WTC11 (cell line): ENCODE measurements at regions not wholly inside any gene's neighbourhood (a gene's known extent, or its start where the extent isn't known, plus 50 kb on each side); places are given as distances from the start of the nearest gene placed in this dataset.

ENCODE experiments used
- ATAC-seq: fragments of 200-7000 bp; cut with Tn5 transposase; 2 replicates; pipeline ENCODE4 v1.10.0; 2021; ENCODE audit warnings: mild to moderate bottlenecking, moderate library complexity
- CTCF ChIA-PET: fragments of 300-600 bp; sonication (Branson Sonifier 250); formaldehyde crosslinking; loops from one replicate; lab custom pipeline; 2021; ENCODE audit warnings: antibody characterized with exemption; lab: Charles Lee
- POLR2A ChIA-PET: fragments of 350-600 bp; sonication (Branson Sonifier 250); formaldehyde crosslinking; loops from one replicate; lab custom pipeline; 2021; ENCODE audit warnings: antibody characterized with exemption; lab: Charles Lee
- DNase-seq: peaks from one replicate; pipeline ENCODE4 v3.0.0; 2021; ENCODE audit warnings: low spot score
- H3K27ac Mint-ChIP-seq: 2 replicates; pipeline ENCODE4 v1.8.0; 2021; ENCODE audit warnings: mixed read lengths
- H3K27me3 Mint-ChIP-seq: 2 replicates; pipeline ENCODE4 v1.8.0; 2021; ENCODE audit warnings: low read depth, mild to moderate bottlenecking, moderate library complexity, mixed read lengths
- H3K36me3 Mint-ChIP-seq: 2 replicates; pipeline ENCODE4 v1.8.0; 2021; ENCODE audit warnings: mixed read lengths
- H3K4me1 Mint-ChIP-seq: 2 replicates; pipeline ENCODE4 v1.8.0; 2022; ENCODE audit warnings: mixed read lengths
- H3K4me3 Mint-ChIP-seq: 2 replicates; pipeline ENCODE4 v1.8.0; 2021; ENCODE audit warnings: mild to moderate bottlenecking, moderate library complexity, mixed read lengths
- H3K9me3 Mint-ChIP-seq: 2 replicates; pipeline ENCODE4 v1.8.0; 2021; ENCODE audit warnings: mixed read lengths
- AR ChIP-seq: fragments of 250-450 bp; sonication (Bioruptor Pico); IDR thresholded peaks from 2 replicates; pipeline ENCODE4 v1.9.0; 2021; ENCODE audit warnings: mild to moderate bottlenecking
- CDX4 ChIP-seq: fragments of 250-450 bp; sonication (Bioruptor Pico); IDR thresholded peaks from 2 replicates; pipeline ENCODE4 v1.9.0; 2021; ENCODE audit warnings: moderate library complexity, mild to moderate bottlenecking, inconsistent platforms, borderline replicate concordance
- E2F5 ChIP-seq: sonication (generic); formaldehyde crosslinking; IDR thresholded peaks from 2 replicates; pipeline ENCODE4 v1.8.1; 2022; ENCODE audit warnings: mild to moderate bottlenecking, moderate library complexity, missing genetic modification reagents
- ELF4 ChIP-seq: sonication (generic); formaldehyde crosslinking; IDR thresholded peaks from 2 replicates; pipeline ENCODE4 v1.8.1; 2022; ENCODE audit warnings: low read depth, mild to moderate bottlenecking, moderate library complexity, missing genetic modification reagents
- FOXJ3 ChIP-seq: sonication (generic); formaldehyde crosslinking; IDR thresholded peaks from 2 replicates; pipeline ENCODE4 v1.9.0; 2021; ENCODE audit warnings: missing genetic modification reagents, mild to moderate bottlenecking, borderline replicate concordance
- FOXK1 ChIP-seq: sonication (generic); formaldehyde crosslinking; IDR thresholded peaks from 2 replicates; pipeline ENCODE4 v1.8.0; 2022; ENCODE audit warnings: mild to moderate bottlenecking, moderate library complexity, missing genetic modification reagents
- GRHL2 ChIP-seq: fragments of 250-450 bp; sonication (Bioruptor Pico); IDR thresholded peaks from 2 replicates; pipeline ENCODE4 v1.8.0; 2022; ENCODE audit warnings: mild to moderate bottlenecking, moderate library complexity; ENCODE audit not compliant: insufficient replicate concordance, severe bottlenecking
- MXD4 ChIP-seq: fragments of 250-450 bp; sonication (Bioruptor Pico); IDR thresholded peaks from 2 replicates; pipeline ENCODE4 v1.8.0; 2021; ENCODE audit warnings: mild to moderate bottlenecking, moderate library complexity, borderline replicate concordance
- NFYB ChIP-seq: sonication (generic); formaldehyde crosslinking; conservative IDR thresholded peaks from 2 replicates; pipeline ENCODE4 v1.8.0; 2022; ENCODE audit warnings: low read depth, missing genetic modification reagents
- RORB ChIP-seq: fragments of 250-450 bp; sonication (Bioruptor Pico); IDR thresholded peaks from 2 replicates; pipeline ENCODE4 v1.9.0; 2021; ENCODE audit warnings: mild to moderate bottlenecking
- SP1 ChIP-seq: sonication (generic); formaldehyde crosslinking; conservative IDR thresholded peaks from 2 replicates; pipeline ENCODE4 v1.8.1; 2022; ENCODE audit warnings: missing genetic modification reagents
- TCF7 ChIP-seq: sonication (generic); formaldehyde crosslinking; IDR thresholded peaks from 2 replicates; pipeline ENCODE4 v1.8.0; 2022; ENCODE audit warnings: mild to moderate bottlenecking, low read depth, missing genetic modification reagents, moderate library complexity
- TEAD1 ChIP-seq: sonication (generic); formaldehyde crosslinking; IDR thresholded peaks from 2 replicates; pipeline ENCODE4 v1.8.0; 2022; ENCODE audit warnings: mild to moderate bottlenecking, missing genetic modification reagents
- TEAD4 ChIP-seq: sonication (generic); formaldehyde crosslinking; IDR thresholded peaks from 2 replicates; pipeline ENCODE4 v1.8.0; 2022; ENCODE audit warnings: mild to moderate bottlenecking, missing genetic modification reagents
- ZNF671 ChIP-seq: fragments of 250-450 bp; sonication (Bioruptor Pico); IDR thresholded peaks from 2 replicates; pipeline ENCODE4 v1.8.0; 2021; ENCODE audit warnings: mild to moderate bottlenecking
- TF ChIP-seq, protein P1 (sequence below): sonication (generic); formaldehyde crosslinking; IDR thresholded peaks from 2 replicates; pipeline ENCODE4 v1.8.0; 2023; ENCODE audit warnings: mild to moderate bottlenecking, missing genetic modification reagents
- TF ChIP-seq, protein P2 (sequence below): fragments of 250-450 bp; sonication (Bioruptor Pico); IDR thresholded peaks from 2 replicates; pipeline ENCODE4 v1.8.0; 2021; ENCODE audit warnings: mild to moderate bottlenecking
- TF ChIP-seq, protein P3 (sequence below): sonication (generic); formaldehyde crosslinking; IDR thresholded peaks from 2 replicates; pipeline ENCODE4 v1.8.1; 2022; ENCODE audit warnings: low read depth, mild to moderate bottlenecking, moderate library complexity, missing genetic modification reagents, borderline replicate concordance

GRCh38 chr12:90026516-90026915, 317.9 kb upstream of the ATP2B1 start:
- Mint-ChIP-seq H3K27me3 (no peaks in the 10 kb centered on the region), H3K4me3 (no peak overlapping the region), H3K27ac (no peak overlapping the region), H3K36me3 (no peaks in the 10 kb centered on the region), H3K9me3 (no peaks in the 10 kb centered on the region), H3K4me1 (no peaks in the 10 kb centered on the region)
- DNase-seq, result no peak
- no peak for ATAC-seq
- ChIA-PET POLR2A (no interaction called here), CTCF (no interaction called here)
- no peak for TF ChIP-seq AR

- TF ChIP-seq FOXJ3 (no peak), E2F5 (no peak)
- H3K36me3 Mint-ChIP-seq, result no peaks in the 10 kb centered on the region
- CTCF ChIA-PET, result no interaction called here
- DNase-seq, result no peak
- H3K27me3 Mint-ChIP-seq, result no peaks in the 10 kb centered on the region
- POLR2A ChIA-PET, result no interaction called here
- no peak overlapping the region for H3K27ac Mint-ChIP-seq
- no peak for ATAC-seq
- no peak overlapping the region for H3K4me3 Mint-ChIP-seq
- peaks cover 8% of the 10 kb centered on the region; the same call in 1 of the 2 replicates for H3K4me1 Mint-ChIP-seq
- no peaks in the 10 kb centered on the region for H3K9me3 Mint-ChIP-seq
Measured at GRCh38 chr12:90024262-90024661, 315.6 kb upstream of the ATP2B1 start.

DNA sequence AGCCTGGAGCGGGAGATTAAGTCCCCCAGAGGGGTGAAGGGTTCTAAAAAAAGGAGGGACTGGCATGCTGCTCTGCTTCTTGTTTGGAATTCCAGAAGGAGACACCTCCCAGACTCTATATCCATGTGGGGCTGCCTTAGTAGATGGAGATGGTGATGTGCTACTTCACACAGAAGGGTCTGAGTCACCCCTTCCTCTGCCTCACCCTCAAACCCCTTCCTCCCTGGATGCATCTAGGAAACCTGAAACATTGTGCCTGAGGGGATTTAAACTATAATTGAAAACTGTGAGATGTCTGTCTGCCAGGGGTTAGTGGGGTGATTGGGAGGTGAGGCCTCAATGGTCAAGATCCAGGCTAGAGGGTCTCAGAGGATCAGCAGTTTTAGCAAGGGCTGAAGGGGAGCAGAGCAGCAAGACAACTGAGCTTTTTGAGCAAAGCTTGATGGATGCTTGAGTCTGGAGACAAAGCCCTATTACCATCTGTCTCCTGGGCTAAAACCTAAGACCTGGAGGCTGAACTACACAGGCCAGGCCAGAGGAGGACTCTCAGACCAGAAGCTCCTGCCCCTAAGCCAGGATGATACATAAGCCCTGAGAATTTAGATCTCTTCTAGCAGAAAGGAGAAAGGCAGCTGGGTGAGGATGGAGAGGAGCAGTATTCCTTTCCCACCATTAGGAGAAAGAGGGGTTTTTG, 314.7 kb upstream of the ATP2B1 start:
- Mint-ChIP-seq H3K36me3 (no peaks in the 10 kb centered on the region), H3K4me3 (no peak overlapping the region), H3K27ac (no peak overlapping the region; the same call in 1 of the 2 replicates), H3K4me1 (peaks cover 8% of the 10 kb centered on the region; the same call in 1 of the 2 replicates), H3K9me3 (no peaks in the 10 kb centered on the region), H3K27me3 (no peaks in the 10 kb centered on the region)
- DNase-seq (no peak), ATAC-seq (no peak)
- POLR2A ChIA-PET, result no interaction called here
- CTCF ChIA-PET, result no interaction called here
- TF ChIP-seq SP1, result no peak
- no peak for TF ChIP-seq FOXK1
- no peak for TF ChIP-seq TEAD1 (CRISPR knock-in tag)
- TF ChIP-seq MXD4, result no peak
- TF ChIP-seq ZNF671 (CRISPR knock-in tag), result no peak
- no peak for TF ChIP-seq NFYB (CRISPR knock-in tag)
- TF ChIP-seq GRHL2 (CRISPR knock-in tag), result no peak
- TF ChIP-seq, protein P1, sequence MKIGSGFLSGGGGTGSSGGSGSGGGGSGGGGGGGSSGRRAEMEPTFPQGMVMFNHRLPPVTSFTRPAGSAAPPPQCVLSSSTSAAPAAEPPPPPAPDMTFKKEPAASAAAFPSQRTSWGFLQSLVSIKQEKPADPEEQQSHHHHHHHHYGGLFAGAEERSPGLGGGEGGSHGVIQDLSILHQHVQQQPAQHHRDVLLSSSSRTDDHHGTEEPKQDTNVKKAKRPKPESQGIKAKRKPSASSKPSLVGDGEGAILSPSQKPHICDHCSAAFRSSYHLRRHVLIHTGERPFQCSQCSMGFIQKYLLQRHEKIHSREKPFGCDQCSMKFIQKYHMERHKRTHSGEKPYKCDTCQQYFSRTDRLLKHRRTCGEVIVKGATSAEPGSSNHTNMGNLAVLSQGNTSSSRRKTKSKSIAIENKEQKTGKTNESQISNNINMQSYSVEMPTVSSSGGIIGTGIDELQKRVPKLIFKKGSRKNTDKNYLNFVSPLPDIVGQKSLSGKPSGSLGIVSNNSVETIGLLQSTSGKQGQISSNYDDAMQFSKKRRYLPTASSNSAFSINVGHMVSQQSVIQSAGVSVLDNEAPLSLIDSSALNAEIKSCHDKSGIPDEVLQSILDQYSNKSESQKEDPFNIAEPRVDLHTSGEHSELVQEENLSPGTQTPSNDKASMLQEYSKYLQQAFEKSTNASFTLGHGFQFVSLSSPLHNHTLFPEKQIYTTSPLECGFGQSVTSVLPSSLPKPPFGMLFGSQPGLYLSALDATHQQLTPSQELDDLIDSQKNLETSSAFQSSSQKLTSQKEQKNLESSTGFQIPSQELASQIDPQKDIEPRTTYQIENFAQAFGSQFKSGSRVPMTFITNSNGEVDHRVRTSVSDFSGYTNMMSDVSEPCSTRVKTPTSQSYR (CRISPR knock-in tag), result no peak
- TF ChIP-seq AR, result no peak
- TF ChIP-seq, protein P2, sequence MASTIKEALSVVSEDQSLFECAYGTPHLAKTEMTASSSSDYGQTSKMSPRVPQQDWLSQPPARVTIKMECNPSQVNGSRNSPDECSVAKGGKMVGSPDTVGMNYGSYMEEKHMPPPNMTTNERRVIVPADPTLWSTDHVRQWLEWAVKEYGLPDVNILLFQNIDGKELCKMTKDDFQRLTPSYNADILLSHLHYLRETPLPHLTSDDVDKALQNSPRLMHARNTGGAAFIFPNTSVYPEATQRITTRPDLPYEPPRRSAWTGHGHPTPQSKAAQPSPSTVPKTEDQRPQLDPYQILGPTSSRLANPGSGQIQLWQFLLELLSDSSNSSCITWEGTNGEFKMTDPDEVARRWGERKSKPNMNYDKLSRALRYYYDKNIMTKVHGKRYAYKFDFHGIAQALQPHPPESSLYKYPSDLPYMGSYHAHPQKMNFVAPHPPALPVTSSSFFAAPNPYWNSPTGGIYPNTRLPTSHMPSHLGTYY (CRISPR knock-in tag), result no peak
- TF ChIP-seq ELF4 (CRISPR knock-in tag), result no peak
- TF ChIP-seq, protein P3, sequence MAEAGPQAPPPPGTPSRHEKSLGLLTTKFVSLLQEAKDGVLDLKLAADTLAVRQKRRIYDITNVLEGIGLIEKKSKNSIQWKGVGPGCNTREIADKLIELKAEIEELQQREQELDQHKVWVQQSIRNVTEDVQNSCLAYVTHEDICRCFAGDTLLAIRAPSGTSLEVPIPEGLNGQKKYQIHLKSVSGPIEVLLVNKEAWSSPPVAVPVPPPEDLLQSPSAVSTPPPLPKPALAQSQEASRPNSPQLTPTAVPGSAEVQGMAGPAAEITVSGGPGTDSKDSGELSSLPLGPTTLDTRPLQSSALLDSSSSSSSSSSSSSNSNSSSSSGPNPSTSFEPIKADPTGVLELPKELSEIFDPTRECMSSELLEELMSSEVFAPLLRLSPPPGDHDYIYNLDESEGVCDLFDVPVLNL, result no peak
- TF ChIP-seq CDX4, result no peak
- TF ChIP-seq RORB (CRISPR knock-in tag), result no peak
- no peak for TF ChIP-seq TCF7 (CRISPR knock-in tag)
- TF ChIP-seq TEAD4, result no peak
